ENCODE measurements at regions not wholly inside any gene's neighbourhood (a gene's known extent, or its start where the extent isn't known, plus 50 kb on each side); places are given as distances from the start of the nearest gene placed in this dataset.

GRCh38 chr1:228838717-228839500, 103.6 kb downstream of the RHOU start (continued):
- TF ChIP-seq, protein P1, sequence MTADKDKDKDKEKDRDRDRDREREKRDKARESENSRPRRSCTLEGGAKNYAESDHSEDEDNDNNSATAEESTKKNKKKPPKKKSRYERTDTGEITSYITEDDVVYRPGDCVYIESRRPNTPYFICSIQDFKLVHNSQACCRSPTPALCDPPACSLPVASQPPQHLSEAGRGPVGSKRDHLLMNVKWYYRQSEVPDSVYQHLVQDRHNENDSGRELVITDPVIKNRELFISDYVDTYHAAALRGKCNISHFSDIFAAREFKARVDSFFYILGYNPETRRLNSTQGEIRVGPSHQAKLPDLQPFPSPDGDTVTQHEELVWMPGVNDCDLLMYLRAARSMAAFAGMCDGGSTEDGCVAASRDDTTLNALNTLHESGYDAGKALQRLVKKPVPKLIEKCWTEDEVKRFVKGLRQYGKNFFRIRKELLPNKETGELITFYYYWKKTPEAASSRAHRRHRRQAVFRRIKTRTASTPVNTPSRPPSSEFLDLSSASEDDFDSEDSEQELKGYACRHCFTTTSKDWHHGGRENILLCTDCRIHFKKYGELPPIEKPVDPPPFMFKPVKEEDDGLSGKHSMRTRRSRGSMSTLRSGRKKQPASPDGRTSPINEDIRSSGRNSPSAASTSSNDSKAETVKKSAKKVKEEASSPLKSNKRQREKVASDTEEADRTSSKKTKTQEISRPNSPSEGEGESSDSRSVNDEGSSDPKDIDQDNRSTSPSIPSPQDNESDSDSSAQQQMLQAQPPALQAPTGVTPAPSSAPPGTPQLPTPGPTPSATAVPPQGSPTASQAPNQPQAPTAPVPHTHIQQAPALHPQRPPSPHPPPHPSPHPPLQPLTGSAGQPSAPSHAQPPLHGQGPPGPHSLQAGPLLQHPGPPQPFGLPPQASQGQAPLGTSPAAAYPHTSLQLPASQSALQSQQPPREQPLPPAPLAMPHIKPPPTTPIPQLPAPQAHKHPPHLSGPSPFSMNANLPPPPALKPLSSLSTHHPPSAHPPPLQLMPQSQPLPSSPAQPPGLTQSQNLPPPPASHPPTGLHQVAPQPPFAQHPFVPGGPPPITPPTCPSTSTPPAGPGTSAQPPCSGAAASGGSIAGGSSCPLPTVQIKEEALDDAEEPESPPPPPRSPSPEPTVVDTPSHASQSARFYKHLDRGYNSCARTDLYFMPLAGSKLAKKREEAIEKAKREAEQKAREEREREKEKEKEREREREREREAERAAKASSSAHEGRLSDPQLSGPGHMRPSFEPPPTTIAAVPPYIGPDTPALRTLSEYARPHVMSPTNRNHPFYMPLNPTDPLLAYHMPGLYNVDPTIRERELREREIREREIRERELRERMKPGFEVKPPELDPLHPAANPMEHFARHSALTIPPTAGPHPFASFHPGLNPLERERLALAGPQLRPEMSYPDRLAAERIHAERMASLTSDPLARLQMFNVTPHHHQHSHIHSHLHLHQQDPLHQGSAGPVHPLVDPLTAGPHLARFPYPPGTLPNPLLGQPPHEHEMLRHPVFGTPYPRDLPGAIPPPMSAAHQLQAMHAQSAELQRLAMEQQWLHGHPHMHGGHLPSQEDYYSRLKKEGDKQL (CRISPR knock-in tag; IDR thresholded peaks at IDR 0.05; ENCODE audit: low read depth), result no peak
- 0 out of 2 replicates have a peak, but pooled peaks have one; percentile 19 for TF ChIP-seq SSRP1 (CRISPR knock-in tag; IDR thresholded peaks at IDR 0.05)
- TF ChIP-seq, protein P2, sequence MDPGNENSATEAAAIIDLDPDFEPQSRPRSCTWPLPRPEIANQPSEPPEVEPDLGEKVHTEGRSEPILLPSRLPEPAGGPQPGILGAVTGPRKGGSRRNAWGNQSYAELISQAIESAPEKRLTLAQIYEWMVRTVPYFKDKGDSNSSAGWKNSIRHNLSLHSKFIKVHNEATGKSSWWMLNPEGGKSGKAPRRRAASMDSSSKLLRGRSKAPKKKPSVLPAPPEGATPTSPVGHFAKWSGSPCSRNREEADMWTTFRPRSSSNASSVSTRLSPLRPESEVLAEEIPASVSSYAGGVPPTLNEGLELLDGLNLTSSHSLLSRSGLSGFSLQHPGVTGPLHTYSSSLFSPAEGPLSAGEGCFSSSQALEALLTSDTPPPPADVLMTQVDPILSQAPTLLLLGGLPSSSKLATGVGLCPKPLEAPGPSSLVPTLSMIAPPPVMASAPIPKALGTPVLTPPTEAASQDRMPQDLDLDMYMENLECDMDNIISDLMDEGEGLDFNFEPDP (CRISPR knock-in tag; conservative IDR thresholded peaks at IDR 0.05), result peak; percentile 42; the same call in 1 of the 2 replicates
- TF ChIP-seq, protein P3, sequence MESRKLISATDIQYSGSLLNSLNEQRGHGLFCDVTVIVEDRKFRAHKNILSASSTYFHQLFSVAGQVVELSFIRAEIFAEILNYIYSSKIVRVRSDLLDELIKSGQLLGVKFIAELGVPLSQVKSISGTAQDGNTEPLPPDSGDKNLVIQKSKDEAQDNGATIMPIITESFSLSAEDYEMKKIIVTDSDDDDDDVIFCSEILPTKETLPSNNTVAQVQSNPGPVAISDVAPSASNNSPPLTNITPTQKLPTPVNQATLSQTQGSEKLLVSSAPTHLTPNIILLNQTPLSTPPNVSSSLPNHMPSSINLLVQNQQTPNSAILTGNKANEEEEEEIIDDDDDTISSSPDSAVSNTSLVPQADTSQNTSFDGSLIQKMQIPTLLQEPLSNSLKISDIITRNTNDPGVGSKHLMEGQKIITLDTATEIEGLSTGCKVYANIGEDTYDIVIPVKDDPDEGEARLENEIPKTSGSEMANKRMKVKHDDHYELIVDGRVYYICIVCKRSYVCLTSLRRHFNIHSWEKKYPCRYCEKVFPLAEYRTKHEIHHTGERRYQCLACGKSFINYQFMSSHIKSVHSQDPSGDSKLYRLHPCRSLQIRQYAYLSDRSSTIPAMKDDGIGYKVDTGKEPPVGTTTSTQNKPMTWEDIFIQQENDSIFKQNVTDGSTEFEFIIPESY (CRISPR knock-in tag; IDR thresholded peaks at IDR 0.05), result no peak
- TF ChIP-seq, protein P4, sequence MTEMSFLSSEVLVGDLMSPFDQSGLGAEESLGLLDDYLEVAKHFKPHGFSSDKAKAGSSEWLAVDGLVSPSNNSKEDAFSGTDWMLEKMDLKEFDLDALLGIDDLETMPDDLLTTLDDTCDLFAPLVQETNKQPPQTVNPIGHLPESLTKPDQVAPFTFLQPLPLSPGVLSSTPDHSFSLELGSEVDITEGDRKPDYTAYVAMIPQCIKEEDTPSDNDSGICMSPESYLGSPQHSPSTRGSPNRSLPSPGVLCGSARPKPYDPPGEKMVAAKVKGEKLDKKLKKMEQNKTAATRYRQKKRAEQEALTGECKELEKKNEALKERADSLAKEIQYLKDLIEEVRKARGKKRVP (CRISPR knock-in tag; IDR thresholded peaks at IDR 0.05), result no peak
- TF ChIP-seq ZSCAN21 (CRISPR knock-in tag; IDR thresholded peaks at IDR 0.05; ENCODE audit: borderline replicate concordance), result 0 out of 2 replicates have a peak, but pooled peaks have one; percentile 1
- no peak; the same call in 1 of the 2 replicates for TF ChIP-seq HDAC1 (CRISPR knock-in tag; IDR thresholded peaks at IDR 0.05)
- no peak for TF ChIP-seq TRIM24 (CRISPR knock-in tag; IDR thresholded peaks at IDR 0.05)
- TF ChIP-seq, protein P5, sequence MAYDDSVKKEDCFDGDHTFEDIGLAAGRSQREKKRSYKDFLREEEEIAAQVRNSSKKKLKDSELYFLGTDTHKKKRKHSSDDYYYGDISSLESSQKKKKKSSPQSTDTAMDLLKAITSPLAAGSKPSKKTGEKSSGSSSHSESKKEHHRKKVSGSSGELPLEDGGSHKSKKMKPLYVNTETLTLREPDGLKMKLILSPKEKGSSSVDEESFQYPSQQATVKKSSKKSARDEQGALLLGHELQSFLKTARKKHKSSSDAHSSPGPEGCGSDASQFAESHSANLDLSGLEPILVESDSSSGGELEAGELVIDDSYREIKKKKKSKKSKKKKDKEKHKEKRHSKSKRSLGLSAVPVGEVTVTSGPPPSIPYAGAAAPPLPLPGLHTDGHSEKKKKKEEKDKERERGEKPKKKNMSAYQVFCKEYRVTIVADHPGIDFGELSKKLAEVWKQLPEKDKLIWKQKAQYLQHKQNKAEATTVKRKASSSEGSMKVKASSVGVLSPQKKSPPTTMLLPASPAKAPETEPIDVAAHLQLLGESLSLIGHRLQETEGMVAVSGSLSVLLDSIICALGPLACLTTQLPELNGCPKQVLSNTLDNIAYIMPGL (CRISPR knock-in tag; IDR thresholded peaks at IDR 0.05; ENCODE audit: borderline replicate concordance in 1 of 2, low read depth in 1 of 2), result no peak

Measured in HepG2 (cell line).